Keratinocyte (primary cell): ENCODE measurements at regions not wholly inside any gene's neighbourhood (a gene's known extent, or its start where the extent isn't known, plus 50 kb on each side); places are given as distances from the start of the nearest gene placed in this dataset.

Source experiments
- EZH2 ChIP-seq: IDR thresholded peaks from one replicate; pipeline ENCODE4 v1.6.1; 2012; ENCODE audit warnings: inconsistent platforms, mild to moderate bottlenecking, low read length, moderate library complexity
- TF ChIP-seq, protein P1 (sequence below), 3 experiments: IDR thresholded peaks in 1 of 3; conservative IDR thresholded peaks in 1 of 3; optimal IDR thresholded peaks in 1 of 3; 2 replicates in 2 of 3; 3 replicates in 1 of 3; pipeline versions ENCODE3 to v1.5.1; 2011; ENCODE audit warnings: low read length in 3 of 3, mild to moderate bottlenecking in 3 of 3, moderate library complexity in 2 of 3, control low read depth in 1 of 3, inconsistent platforms in 1 of 3; ENCODE audit not compliant: insufficient read depth in 2 of 3; ENCODE audit errors: extremely low read depth in 1 of 3

DNA sequence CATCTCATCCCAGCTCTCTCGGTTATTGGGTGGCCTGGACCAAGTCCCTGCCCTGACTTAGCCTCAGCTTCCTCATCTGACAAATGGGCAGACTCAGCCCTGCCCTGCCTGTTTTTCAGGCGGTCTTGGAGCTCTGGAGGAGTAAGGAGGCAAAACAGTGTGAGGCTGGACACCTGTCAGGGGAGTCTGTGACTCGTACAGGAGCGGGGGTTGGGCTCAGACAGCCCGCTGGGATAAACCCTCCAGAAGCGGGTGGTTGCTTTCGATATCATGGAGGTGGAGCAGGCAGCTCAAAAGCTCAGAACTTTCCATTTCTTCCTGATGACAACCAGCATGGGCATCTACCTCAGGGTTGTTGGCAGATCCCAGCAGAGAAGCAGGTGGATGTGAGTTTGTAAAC lies 72.9 kb upstream of the GGTA1 start:
- TF ChIP-seq, protein P1, sequence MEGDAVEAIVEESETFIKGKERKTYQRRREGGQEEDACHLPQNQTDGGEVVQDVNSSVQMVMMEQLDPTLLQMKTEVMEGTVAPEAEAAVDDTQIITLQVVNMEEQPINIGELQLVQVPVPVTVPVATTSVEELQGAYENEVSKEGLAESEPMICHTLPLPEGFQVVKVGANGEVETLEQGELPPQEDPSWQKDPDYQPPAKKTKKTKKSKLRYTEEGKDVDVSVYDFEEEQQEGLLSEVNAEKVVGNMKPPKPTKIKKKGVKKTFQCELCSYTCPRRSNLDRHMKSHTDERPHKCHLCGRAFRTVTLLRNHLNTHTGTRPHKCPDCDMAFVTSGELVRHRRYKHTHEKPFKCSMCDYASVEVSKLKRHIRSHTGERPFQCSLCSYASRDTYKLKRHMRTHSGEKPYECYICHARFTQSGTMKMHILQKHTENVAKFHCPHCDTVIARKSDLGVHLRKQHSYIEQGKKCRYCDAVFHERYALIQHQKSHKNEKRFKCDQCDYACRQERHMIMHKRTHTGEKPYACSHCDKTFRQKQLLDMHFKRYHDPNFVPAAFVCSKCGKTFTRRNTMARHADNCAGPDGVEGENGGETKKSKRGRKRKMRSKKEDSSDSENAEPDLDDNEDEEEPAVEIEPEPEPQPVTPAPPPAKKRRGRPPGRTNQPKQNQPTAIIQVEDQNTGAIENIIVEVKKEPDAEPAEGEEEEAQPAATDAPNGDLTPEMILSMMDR (optimal IDR thresholded peaks at IDR 0.05 in 1 of 3, IDR thresholded peaks at IDR 0.05 in 1 of 3, conservative IDR thresholded peaks at IDR 0.05 in 1 of 3; ENCODE audit: extremely low read depth in 1 of 3, insufficient read depth in 2 of 3, low read length in 3 of 3): no peak
- no peak for TF ChIP-seq EZH2
